Loucy (cell line): ENCODE measurements at regions not wholly inside any gene's neighbourhood (a gene's known extent, or its start where the extent isn't known, plus 50 kb on each side); places are given as distances from the start of the nearest gene placed in this dataset.

Experiments used
- H2AFZ ChIP-seq: fragments of 200-600 bp; sonication (generic); 2 replicates; pipeline ENCODE4 v1.6.0; 2016; ENCODE audit warnings: antibody characterized with exemption, mild to moderate bottlenecking, low read length, moderate library complexity
- H3F3A ChIP-seq: fragments of 200-600 bp; 2 replicates; pipeline ENCODE4 v1.6.0; 2016; ENCODE audit warnings: antibody characterized with exemption, low read depth, mild to moderate bottlenecking
- H3K27me3 ChIP-seq: fragments of 200-600 bp; sonication (generic); 2 replicates; pipeline ENCODE4 v1.6.1; 2014; ENCODE audit warnings: low read length, mild to moderate bottlenecking; ENCODE audit not compliant: insufficient read depth, poor library complexity, severe bottlenecking
- H3K36me3 ChIP-seq: fragments of 200-600 bp; sonication (generic); 2 replicates; pipeline ENCODE4 v1.6.1; 2016; ENCODE audit warnings: low read length; ENCODE audit not compliant: insufficient read depth
- H3K4me1 ChIP-seq: fragments of 200-600 bp; sonication (generic); 2 replicates; pipeline ENCODE4 v1.5.1; 2014; ENCODE audit warnings: low read length, mild to moderate bottlenecking; ENCODE audit not compliant: insufficient read depth, poor library complexity, severe bottlenecking
- H3K4me2 ChIP-seq: fragments of 200-600 bp; sonication (generic); 2 replicates; pipeline ENCODE4 v1.6.0; 2014; ENCODE audit warnings: antibody characterized with exemption, low read length, low read depth, mild to moderate bottlenecking; ENCODE audit not compliant: poor library complexity, severe bottlenecking
- H3K4me3 ChIP-seq: fragments of 200-600 bp; sonication (generic); 2 replicates; pipeline ENCODE4 v1.5.1; 2014; ENCODE audit warnings: low read length, mild to moderate bottlenecking, mixed read lengths; ENCODE audit not compliant: poor library complexity, severe bottlenecking
- H3K79me2 ChIP-seq: fragments of 200-600 bp; sonication (generic); 2 replicates; pipeline ENCODE4 v1.6.1; 2014; ENCODE audit warnings: low read length; ENCODE audit not compliant: insufficient read depth
- H3K9ac ChIP-seq: fragments of 200-600 bp; sonication (generic); 2 replicates; pipeline ENCODE4 v1.6.0; 2014; ENCODE audit warnings: mild to moderate bottlenecking, low read depth, low read length, moderate library complexity; ENCODE audit not compliant: poor library complexity, severe bottlenecking
- H3K9me2 ChIP-seq: fragments of 200-600 bp; sonication (generic); replicated peaks from 2 replicates; pipeline ENCODE4 v1.6.1; 2016; ENCODE audit warnings: low read depth, low read length, mixed read lengths
- H3K9me3 ChIP-seq: fragments of 200-600 bp; sonication (generic); 2 replicates; pipeline ENCODE4 v1.6.1; 2014; ENCODE audit warnings: mild to moderate bottlenecking, antibody characterized with exemption, low read length, low read depth; ENCODE audit not compliant: insufficient read depth
- H4K20me1 ChIP-seq: fragments of 200-600 bp; sonication (generic); 2 replicates; pipeline ENCODE4 v1.6.0; 2014; ENCODE audit warnings: antibody characterized with exemption, low read length, mild to moderate bottlenecking; ENCODE audit not compliant: insufficient read depth, poor library complexity, severe bottlenecking
- EZH2phosphoT487 ChIP-seq: fragments of 200-600 bp; IDR thresholded peaks from 2 replicates; pipeline ENCODE4 v1.6.1; 2018; ENCODE audit warnings: antibody characterized with exemption, mild to moderate bottlenecking, moderate library complexity, borderline replicate concordance
- TF ChIP-seq, protein P1 (sequence below): fragments of 200-600 bp; sonication (generic); conservative IDR thresholded peaks from 2 replicates; pipeline ENCODE4 v1.5.1; 2014; ENCODE audit warnings: mild to moderate bottlenecking, antibody characterized with exemption, low read length

DNA sequence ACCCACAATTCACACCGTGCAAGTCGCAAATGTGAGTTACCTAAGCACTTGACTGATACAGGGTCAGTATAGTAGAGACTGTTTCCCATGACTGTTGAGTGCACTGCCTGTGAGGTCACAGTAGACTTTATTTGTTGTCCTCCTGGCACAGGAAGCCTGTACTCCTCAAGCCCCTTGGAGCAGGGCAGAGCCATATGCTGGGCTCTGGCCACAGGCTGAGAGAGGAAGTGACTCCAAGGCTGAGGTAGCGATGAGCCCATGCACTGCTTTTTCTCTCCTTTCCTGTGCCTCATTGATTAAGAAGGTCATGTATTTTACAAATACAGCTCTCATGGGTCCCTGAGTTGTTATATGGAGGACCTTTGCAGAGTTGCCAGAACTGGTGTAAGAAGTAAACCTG lies 287.7 kb downstream of the SRBD1 start:
- no peaks in the 10 kb centered on the region for H3F3A ChIP-seq
- no peak overlapping the region for H2AFZ ChIP-seq
- H3K27me3 ChIP-seq, result no peaks in the 10 kb centered on the region
- H3K4me3 ChIP-seq, result no peak overlapping the region
- H4K20me1 ChIP-seq, result no peaks in the 10 kb centered on the region
- H3K9ac ChIP-seq, result no peak overlapping the region
- no peaks in the 10 kb centered on the region for H3K4me1 ChIP-seq
- H3K9me3 ChIP-seq, result no peaks in the 10 kb centered on the region; the same call in 1 of the 2 replicates
- H3K9me2 ChIP-seq, result no peaks in the 10 kb centered on the region
- H3K4me2 ChIP-seq, result no peak overlapping the region
- H3K79me2 ChIP-seq, result no peaks in the 10 kb centered on the region
- TF ChIP-seq EZH2phosphoT487, result no peak
- no peaks in the 10 kb centered on the region for H3K36me3 ChIP-seq

DNA sequence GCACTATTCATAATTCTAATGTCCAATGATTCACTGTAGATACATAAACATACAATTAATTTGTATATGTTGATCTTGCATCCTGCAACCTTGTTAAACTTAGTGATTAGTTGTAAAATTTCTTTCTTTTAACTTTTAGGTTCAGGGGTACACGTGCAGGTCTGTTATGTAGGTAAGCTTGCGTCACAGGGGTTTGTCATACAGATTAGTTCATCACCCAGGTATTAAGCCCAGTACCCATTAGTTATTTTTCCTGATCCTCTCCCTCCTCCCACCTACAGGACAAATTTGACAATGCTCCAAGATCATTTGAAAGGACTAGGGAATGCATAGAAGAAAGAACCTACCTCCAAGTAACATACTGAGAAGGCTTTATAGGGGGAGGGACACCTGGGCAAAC lies 290.1 kb downstream of the SRBD1 start:
- no peak for TF ChIP-seq EZH2phosphoT487
- TF ChIP-seq, protein P1, sequence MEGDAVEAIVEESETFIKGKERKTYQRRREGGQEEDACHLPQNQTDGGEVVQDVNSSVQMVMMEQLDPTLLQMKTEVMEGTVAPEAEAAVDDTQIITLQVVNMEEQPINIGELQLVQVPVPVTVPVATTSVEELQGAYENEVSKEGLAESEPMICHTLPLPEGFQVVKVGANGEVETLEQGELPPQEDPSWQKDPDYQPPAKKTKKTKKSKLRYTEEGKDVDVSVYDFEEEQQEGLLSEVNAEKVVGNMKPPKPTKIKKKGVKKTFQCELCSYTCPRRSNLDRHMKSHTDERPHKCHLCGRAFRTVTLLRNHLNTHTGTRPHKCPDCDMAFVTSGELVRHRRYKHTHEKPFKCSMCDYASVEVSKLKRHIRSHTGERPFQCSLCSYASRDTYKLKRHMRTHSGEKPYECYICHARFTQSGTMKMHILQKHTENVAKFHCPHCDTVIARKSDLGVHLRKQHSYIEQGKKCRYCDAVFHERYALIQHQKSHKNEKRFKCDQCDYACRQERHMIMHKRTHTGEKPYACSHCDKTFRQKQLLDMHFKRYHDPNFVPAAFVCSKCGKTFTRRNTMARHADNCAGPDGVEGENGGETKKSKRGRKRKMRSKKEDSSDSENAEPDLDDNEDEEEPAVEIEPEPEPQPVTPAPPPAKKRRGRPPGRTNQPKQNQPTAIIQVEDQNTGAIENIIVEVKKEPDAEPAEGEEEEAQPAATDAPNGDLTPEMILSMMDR, result no peak
- no peaks in the 10 kb centered on the region for H4K20me1 ChIP-seq
- no peak overlapping the region for H3K9ac ChIP-seq

DNA sequence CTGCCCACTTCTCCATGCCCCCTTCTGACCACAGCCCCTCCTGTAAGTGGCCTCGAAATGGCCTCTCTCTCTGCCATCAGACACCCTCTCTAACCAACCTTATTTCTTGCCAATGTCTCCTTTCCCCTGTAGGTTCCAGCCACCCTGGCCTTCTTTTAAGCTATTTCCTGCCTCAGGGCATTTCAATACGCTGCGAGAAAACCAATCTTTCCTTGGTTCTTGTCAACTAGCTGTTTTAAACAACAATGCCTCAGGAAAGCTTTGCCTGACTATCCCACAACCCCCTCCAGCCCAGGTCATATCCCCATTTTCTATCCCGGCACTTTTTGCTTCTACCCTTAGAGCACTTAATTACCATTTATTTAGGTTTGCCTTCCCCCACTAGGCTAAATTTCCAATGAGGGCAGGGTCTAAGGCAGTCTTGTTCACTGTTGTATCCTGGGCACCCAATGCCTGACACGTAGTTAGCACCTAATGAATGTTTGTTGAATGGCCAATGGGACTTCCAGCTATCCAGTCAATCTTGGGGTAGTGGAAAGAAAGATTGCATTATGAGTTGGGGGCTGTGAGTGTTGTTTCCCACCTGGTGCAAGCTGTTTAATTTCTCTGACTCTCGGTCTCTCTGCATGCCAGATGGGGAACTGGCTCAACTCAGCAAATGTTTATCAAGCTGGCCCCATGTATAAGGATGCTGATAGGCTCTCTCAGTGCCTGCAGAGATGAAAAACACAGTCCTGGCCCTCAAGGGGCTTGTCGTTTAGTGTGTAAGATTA lies 291.2 kb downstream of the SRBD1 start:
- TF ChIP-seq, protein P1, result no peak
- TF ChIP-seq EZH2phosphoT487, result no peak

More for the DNA sequence above, 290.1 kb downstream of the SRBD1 start:
- Histone ChIP-seq H3K9me3 (no peaks in the 10 kb centered on the region; the same call in 1 of the 2 replicates), H3K4me3 (no peak overlapping the region), H3F3A (no peaks in the 10 kb centered on the region), H3K27me3 (no peaks in the 10 kb centered on the region), H3K79me2 (no peaks in the 10 kb centered on the region), H3K36me3 (no peaks in the 10 kb centered on the region), H2AFZ (no peak overlapping the region), H3K4me2 (no peak overlapping the region), H3K9me2 (no peaks in the 10 kb centered on the region), H3K4me1 (no peaks in the 10 kb centered on the region)

DNA sequence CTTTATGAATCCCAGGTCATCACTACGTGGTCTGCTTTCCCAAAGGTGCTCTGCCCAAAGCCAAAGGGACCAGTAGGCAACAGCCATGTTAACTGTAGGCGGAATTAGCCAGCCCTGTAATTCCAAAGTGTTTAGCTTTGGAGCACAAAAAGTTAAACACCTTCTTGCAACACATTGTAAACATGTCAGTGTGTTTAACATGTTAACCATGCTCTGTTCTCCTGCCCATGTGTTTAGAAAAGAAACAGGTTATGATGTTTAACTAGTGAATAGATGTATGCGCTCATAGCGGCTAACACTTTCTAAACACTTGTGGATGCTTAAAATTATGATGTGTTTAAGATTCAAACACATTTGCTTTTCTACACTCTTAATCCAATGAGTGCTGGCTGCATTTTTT lies 292.4 kb downstream of the SRBD1 start:
- H3K9ac ChIP-seq, result no peak overlapping the region
- no peaks in the 10 kb centered on the region for H3F3A ChIP-seq
- H3K4me3 ChIP-seq, result no peak overlapping the region
- no peaks in the 10 kb centered on the region for H4K20me1 ChIP-seq
- H3K9me2 ChIP-seq, result no peaks in the 10 kb centered on the region
- H3K4me1 ChIP-seq, result no peaks in the 10 kb centered on the region
- no peaks in the 10 kb centered on the region for H3K79me2 ChIP-seq
- no peaks in the 10 kb centered on the region for H3K27me3 ChIP-seq
- no peak overlapping the region for H3K4me2 ChIP-seq
- no peak overlapping the region for H2AFZ ChIP-seq
- TF ChIP-seq, protein P1, result no peak
- TF ChIP-seq EZH2phosphoT487, result no peak
- no peaks in the 10 kb centered on the region for H3K9me3 ChIP-seq
- H3K36me3 ChIP-seq, result no peaks in the 10 kb centered on the region

More for the DNA sequence above, 291.2 kb downstream of the SRBD1 start:
- H3K9me3 ChIP-seq, result no peaks in the 10 kb centered on the region; the same call in 1 of the 2 replicates
- H3K27me3 ChIP-seq, result no peaks in the 10 kb centered on the region
- H3K4me3 ChIP-seq, result no peak overlapping the region
- no peaks in the 10 kb centered on the region for H3K4me1 ChIP-seq
- H2AFZ ChIP-seq, result no peak overlapping the region
- no peaks in the 10 kb centered on the region for H3F3A ChIP-seq
- no peaks in the 10 kb centered on the region for H3K36me3 ChIP-seq
- no peak overlapping the region for H3K4me2 ChIP-seq
- no peak overlapping the region for H3K9ac ChIP-seq
- H3K9me2 ChIP-seq, result no peaks in the 10 kb centered on the region
- H3K79me2 ChIP-seq, result no peaks in the 10 kb centered on the region
- H4K20me1 ChIP-seq, result no peaks in the 10 kb centered on the region
